DND-41 (cell line): ENCODE measurements at regions not wholly inside any gene's neighbourhood (a gene's known extent, or its start where the extent isn't known, plus 50 kb on each side); places are given as distances from the start of the nearest gene placed in this dataset.

ENCODE experiments used
- CTCF ChIP-seq: IDR thresholded peaks from 2 replicates; pipeline ENCODE4 v1.5.1; 2012; ENCODE audit warnings: borderline replicate concordance, low read length, moderate library complexity, mild to moderate bottlenecking; ENCODE audit not compliant: poor library complexity, severe bottlenecking; ENCODE audit errors: extremely low read depth
- EZH2 ChIP-seq: IDR thresholded peaks from 3 replicates; pipeline ENCODE4 v1.6.1; 2012; ENCODE audit warnings: borderline replicate concordance, low read depth, mild to moderate bottlenecking, moderate library complexity, low read length, inconsistent platforms; ENCODE audit not compliant: severe bottlenecking

GRCh38 chr5:117456866-117457470 lies 882.3 kb upstream of the SEMA6A start:
- TF ChIP-seq CTCF, result no peak
- no peak for TF ChIP-seq EZH2
